ENCODE measurements at regions not wholly inside any gene's neighbourhood (a gene's known extent, or its start where the extent isn't known, plus 50 kb on each side); places are given as distances from the start of the nearest gene placed in this dataset.

DNA sequence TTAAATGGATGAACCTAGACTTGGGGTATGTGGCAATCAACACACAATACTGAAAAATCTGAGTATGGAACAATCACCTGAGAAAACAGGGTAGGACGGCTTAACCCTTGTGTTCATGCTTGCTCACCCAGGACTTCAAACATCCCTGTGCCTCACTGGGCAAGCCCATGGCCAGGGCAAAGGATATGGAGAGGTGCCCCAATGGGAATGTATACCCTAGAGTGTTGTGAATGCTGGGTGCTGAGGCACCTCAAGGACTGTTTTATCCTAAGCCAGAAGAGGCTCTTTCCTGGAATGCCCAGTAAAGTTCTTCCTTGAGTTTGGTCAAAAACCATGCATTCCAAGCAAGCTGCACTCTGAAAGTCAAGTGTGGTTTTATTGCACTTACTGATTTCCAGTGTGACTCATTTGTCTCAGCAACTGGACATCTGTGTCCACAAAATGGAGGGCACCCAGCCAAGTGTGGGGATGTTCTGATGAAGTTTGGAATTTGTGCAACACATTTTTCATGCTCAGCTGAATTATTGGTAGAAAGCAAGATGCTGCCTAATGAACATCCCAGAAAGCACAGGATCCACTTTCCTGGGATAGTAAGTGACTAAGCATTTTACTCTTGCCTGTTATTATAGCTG lies 531.3 kb downstream of the RFC3 start:
- TF ChIP-seq, protein P1, sequence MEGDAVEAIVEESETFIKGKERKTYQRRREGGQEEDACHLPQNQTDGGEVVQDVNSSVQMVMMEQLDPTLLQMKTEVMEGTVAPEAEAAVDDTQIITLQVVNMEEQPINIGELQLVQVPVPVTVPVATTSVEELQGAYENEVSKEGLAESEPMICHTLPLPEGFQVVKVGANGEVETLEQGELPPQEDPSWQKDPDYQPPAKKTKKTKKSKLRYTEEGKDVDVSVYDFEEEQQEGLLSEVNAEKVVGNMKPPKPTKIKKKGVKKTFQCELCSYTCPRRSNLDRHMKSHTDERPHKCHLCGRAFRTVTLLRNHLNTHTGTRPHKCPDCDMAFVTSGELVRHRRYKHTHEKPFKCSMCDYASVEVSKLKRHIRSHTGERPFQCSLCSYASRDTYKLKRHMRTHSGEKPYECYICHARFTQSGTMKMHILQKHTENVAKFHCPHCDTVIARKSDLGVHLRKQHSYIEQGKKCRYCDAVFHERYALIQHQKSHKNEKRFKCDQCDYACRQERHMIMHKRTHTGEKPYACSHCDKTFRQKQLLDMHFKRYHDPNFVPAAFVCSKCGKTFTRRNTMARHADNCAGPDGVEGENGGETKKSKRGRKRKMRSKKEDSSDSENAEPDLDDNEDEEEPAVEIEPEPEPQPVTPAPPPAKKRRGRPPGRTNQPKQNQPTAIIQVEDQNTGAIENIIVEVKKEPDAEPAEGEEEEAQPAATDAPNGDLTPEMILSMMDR (IDR thresholded peaks at IDR 0.05): no peak
- TF ChIP-seq POLR2AphosphoS5 (IDR thresholded peaks at IDR 0.05; ENCODE audit: insufficient read depth in 1 of 2, low read depth in 1 of 2): no peak

Measured in vagina (tissue), 2 donors.